AG09309 (cell line): ENCODE measurements at regions not wholly inside any gene's neighbourhood (a gene's known extent, or its start where the extent isn't known, plus 50 kb on each side); places are given as distances from the start of the nearest gene placed in this dataset.

Experiments
- DNase-seq: peaks from one replicate; pipeline ENCODE4 v3.0.0-alpha.2; 2010; ENCODE audit warnings: low read depth
- H3K4me3 ChIP-seq: 2 replicates; pipeline ENCODE4 v1.5.1; 2011; ENCODE audit warnings: mild to moderate bottlenecking, low read depth, low read length, moderate library complexity; ENCODE audit not compliant: control insufficient read depth
- CTCF ChIP-seq: IDR thresholded peaks from 2 replicates; pipeline ENCODE4 v1.5.1; 2011; ENCODE audit warnings: mild to moderate bottlenecking, low read depth, low read length, inconsistent platforms; ENCODE audit not compliant: insufficient read depth, control insufficient read depth; ENCODE audit errors: missing control alignments

- DNase-seq, result no peak
- no peak overlapping the region for H3K4me3 ChIP-seq
- TF ChIP-seq CTCF, result no peak
Measured at GRCh38 chr2:157971702-157972101, 95.6 kb upstream of the ACVR1 start.

GRCh38 chr2:157967856-157968255, 91.7 kb upstream of the ACVR1 start:
- no peak for TF ChIP-seq CTCF
- DNase-seq, result no peak
- H3K4me3 ChIP-seq, result no peak overlapping the region

- no peak for TF ChIP-seq CTCF
- H3K4me3 ChIP-seq, result no peak overlapping the region
- DNase-seq, result no peak
Measured at GRCh38 chr2:157959249-157959648, 83.1 kb upstream of the ACVR1 start.

- no peak for TF ChIP-seq CTCF
- no peak overlapping the region for H3K4me3 ChIP-seq
- DNase-seq, result no peak
Measured at GRCh38 chr2:157957596-157957995, 81.5 kb upstream of the ACVR1 start.

- no peak for DNase-seq
- no peak for TF ChIP-seq CTCF
- H3K4me3 ChIP-seq, result no peak overlapping the region
Measured at GRCh38 chr2:157952558-157952957, 76.4 kb upstream of the ACVR1 start.

- no peak for DNase-seq
- no peak overlapping the region for H3K4me3 ChIP-seq
- TF ChIP-seq CTCF, result no peak
Measured at GRCh38 chr2:157948856-157949255, 72.7 kb upstream of the ACVR1 start.
